ENCODE measurements at regions not wholly inside any gene's neighbourhood (a gene's known extent, or its start where the extent isn't known, plus 50 kb on each side); places are given as distances from the start of the nearest gene placed in this dataset.
"Not testable (repeated sequence)": the region's sequence is repeated elsewhere in the genome, so short reads cannot be mapped to it uniquely, and the experiment has no call there.

- H3K36me3 ChIP-seq (ENCODE audit: control insufficient read depth, insufficient read depth, low read length): no peaks in the 10 kb centered on the region
- H3K27ac ChIP-seq (ENCODE audit: low read depth, low read length): no peak overlapping the region
- no peaks in the 10 kb centered on the region for H3K27me3 ChIP-seq (ENCODE audit: control insufficient read depth, insufficient read depth, low read length)
- no peaks in the 10 kb centered on the region for H3K4me1 ChIP-seq (ENCODE audit: control insufficient read depth, insufficient read depth, low read length)
- H3K4me3 ChIP-seq (ENCODE audit: low read depth, low read length): no peak overlapping the region
- DNase-seq (ENCODE audit: low read depth in 4 of 6, low spot score in 6 of 6): no peak
- WGBS (ENCODE audit: insufficient coverage): 100% methylated on average over 2 of the region's 4 CpGs
- no peaks in the 10 kb centered on the region for H3K9me3 ChIP-seq (ENCODE audit: control insufficient read depth, insufficient read depth, low read length)
These were observed 312.5 kb downstream of the CETN3 start for GRCh38 chr5:90097082-90097477.

GRCh38 chr5:90096415-90097081, 313.0 kb downstream of the CETN3 start:
- DNase-seq (ENCODE audit: low read depth in 4 of 6, low spot score in 6 of 6): no peak
- no peak overlapping the region for H3K4me3 ChIP-seq (ENCODE audit: low read depth, low read length)
- H3K9me3 ChIP-seq (ENCODE audit: control insufficient read depth, insufficient read depth, low read length): no peaks in the 10 kb centered on the region
- WGBS (ENCODE audit: insufficient coverage): 96% methylated on average over 6 of the region's 6 CpGs
- H3K36me3 ChIP-seq (ENCODE audit: control insufficient read depth, insufficient read depth, low read length): no peaks in the 10 kb centered on the region
- H3K27ac ChIP-seq (ENCODE audit: low read depth, low read length): no peak overlapping the region
- H3K27me3 ChIP-seq (ENCODE audit: control insufficient read depth, insufficient read depth, low read length): no peaks in the 10 kb centered on the region
- no peaks in the 10 kb centered on the region for H3K4me1 ChIP-seq (ENCODE audit: control insufficient read depth, insufficient read depth, low read length)

GRCh38 chr5:90095292-90096060, 314.1 kb downstream of the CETN3 start:
- no peak for DNase-seq (ENCODE audit: low read depth in 4 of 6, low spot score in 6 of 6)
- Histone ChIP-seq H3K27ac (ENCODE audit: low read depth, low read length) (no peak overlapping the region), H3K9me3 (ENCODE audit: control insufficient read depth, insufficient read depth, low read length) (peaks cover under 1% of the 10 kb centered on the region), H3K4me1 (ENCODE audit: control insufficient read depth, insufficient read depth, low read length) (no peaks in the 10 kb centered on the region), H3K27me3 (ENCODE audit: control insufficient read depth, insufficient read depth, low read length) (no peaks in the 10 kb centered on the region), H3K36me3 (ENCODE audit: control insufficient read depth, insufficient read depth, low read length) (no peaks in the 10 kb centered on the region), H3K4me3 (ENCODE audit: low read depth, low read length) (no peak overlapping the region)
- 100% methylated on average over 1 of the region's 3 CpGs for WGBS (ENCODE audit: insufficient coverage)

- no peaks in the 10 kb centered on the region for H3K36me3 ChIP-seq (ENCODE audit: control insufficient read depth, insufficient read depth, low read length)
- H3K9me3 ChIP-seq (ENCODE audit: control insufficient read depth, insufficient read depth, low read length): peaks cover 2% of the 10 kb centered on the region
- no peak overlapping the region for H3K4me3 ChIP-seq (ENCODE audit: low read depth, low read length)
- no peaks in the 10 kb centered on the region for H3K4me1 ChIP-seq (ENCODE audit: control insufficient read depth, insufficient read depth, low read length)
- H3K27me3 ChIP-seq (ENCODE audit: control insufficient read depth, insufficient read depth, low read length): no peaks in the 10 kb centered on the region
- no CpG with 5 or more reads among the region's 3 CpGs for WGBS (ENCODE audit: insufficient coverage)
- H3K27ac ChIP-seq (ENCODE audit: low read depth, low read length): no peak overlapping the region
- DNase-seq (ENCODE audit: low read depth in 4 of 6, low spot score in 6 of 6): no peak
These were observed 315.6 kb downstream of the CETN3 start for GRCh38 chr5:90093751-90094485.

GRCh38 chr5:90092734-90093133, 316.8 kb downstream of the CETN3 start:
- Histone ChIP-seq H3K36me3 (ENCODE audit: control insufficient read depth, insufficient read depth, low read length) (no peaks in the 10 kb centered on the region), H3K9me3 (ENCODE audit: control insufficient read depth, insufficient read depth, low read length) (peaks cover 2% of the 10 kb centered on the region), H3K4me3 (ENCODE audit: low read depth, low read length) (no peak overlapping the region), H3K4me1 (ENCODE audit: control insufficient read depth, insufficient read depth, low read length) (no peaks in the 10 kb centered on the region), H3K27me3 (ENCODE audit: control insufficient read depth, insufficient read depth, low read length) (no peaks in the 10 kb centered on the region), H3K27ac (ENCODE audit: low read depth, low read length) (no peak overlapping the region)
- no CpG with 5 or more reads among the region's 3 CpGs for WGBS (ENCODE audit: insufficient coverage)
- DNase-seq (ENCODE audit: low read depth in 4 of 6, low spot score in 6 of 6): no peak

GRCh38 chr5:90084342-90084741, 325.2 kb downstream of the CETN3 start:
- no peak for DNase-seq (ENCODE audit: low read depth in 4 of 6, low spot score in 6 of 6)
- Histone ChIP-seq H3K4me1 (ENCODE audit: control insufficient read depth, insufficient read depth, low read length) (no peaks in the 10 kb centered on the region), H3K4me3 (ENCODE audit: low read depth, low read length) (no peak overlapping the region), H3K27me3 (ENCODE audit: control insufficient read depth, insufficient read depth, low read length) (no peaks in the 10 kb centered on the region), H3K36me3 (ENCODE audit: control insufficient read depth, insufficient read depth, low read length) (no peaks in the 10 kb centered on the region), H3K27ac (ENCODE audit: low read depth, low read length) (no peak overlapping the region), H3K9me3 (ENCODE audit: control insufficient read depth, insufficient read depth, low read length) (no peaks in the 10 kb centered on the region)
- WGBS (ENCODE audit: insufficient coverage): 91% methylated on average over 3 of the region's 3 CpGs

- not testable (repeated sequence) for H3K9me3 ChIP-seq (ENCODE audit: control insufficient read depth, insufficient read depth, low read length); H3K27me3 ChIP-seq (ENCODE audit: control insufficient read depth, insufficient read depth, low read length); H3K27ac ChIP-seq (ENCODE audit: low read depth, low read length); DNase-seq (ENCODE audit: low read depth in 4 of 6, low spot score in 6 of 6); H3K4me1 ChIP-seq (ENCODE audit: control insufficient read depth, insufficient read depth, low read length); H3K4me3 ChIP-seq (ENCODE audit: low read depth, low read length); H3K36me3 ChIP-seq (ENCODE audit: control insufficient read depth, insufficient read depth, low read length)
- WGBS (ENCODE audit: insufficient coverage): 93% methylated on average over 10 of the region's 22 CpGs
These were observed 336.5 kb downstream of the CETN3 start for GRCh38 chr5:90073026-90073570.

GRCh38 chr5:90071656-90072055, 337.9 kb downstream of the CETN3 start:
- no CpG with 5 or more reads among the region's 2 CpGs for WGBS (ENCODE audit: insufficient coverage)
- peaks cover 3% of the 10 kb centered on the region for H3K9me3 ChIP-seq (ENCODE audit: control insufficient read depth, insufficient read depth, low read length)

GRCh38 chr5:90071066-90071465, 338.5 kb downstream of the CETN3 start:
- no peak overlapping the region for H3K27ac ChIP-seq (ENCODE audit: low read depth, low read length)
- H3K27me3 ChIP-seq (ENCODE audit: control insufficient read depth, insufficient read depth, low read length): no peaks in the 10 kb centered on the region
- H3K36me3 ChIP-seq (ENCODE audit: control insufficient read depth, insufficient read depth, low read length): no peaks in the 10 kb centered on the region
- no CpG with 5 or more reads among the region's 1 CpG for WGBS (ENCODE audit: insufficient coverage)
- no peaks in the 10 kb centered on the region for H3K4me1 ChIP-seq (ENCODE audit: control insufficient read depth, insufficient read depth, low read length)
- no peak for DNase-seq (ENCODE audit: low read depth in 4 of 6, low spot score in 6 of 6)
- no peak overlapping the region for H3K4me3 ChIP-seq (ENCODE audit: low read depth, low read length)
- H3K9me3 ChIP-seq (ENCODE audit: control insufficient read depth, insufficient read depth, low read length): peaks cover 3% of the 10 kb centered on the region

More at GRCh38 chr5:90071656-90072055, 337.9 kb downstream of the CETN3 start:
- DNase-seq (ENCODE audit: low read depth in 4 of 6, low spot score in 6 of 6): no peak
- no peaks in the 10 kb centered on the region for H3K4me1 ChIP-seq (ENCODE audit: control insufficient read depth, insufficient read depth, low read length)
- H3K36me3 ChIP-seq (ENCODE audit: control insufficient read depth, insufficient read depth, low read length): no peaks in the 10 kb centered on the region
- no peak overlapping the region for H3K27ac ChIP-seq (ENCODE audit: low read depth, low read length)
- H3K4me3 ChIP-seq (ENCODE audit: low read depth, low read length): no peak overlapping the region
- no peaks in the 10 kb centered on the region for H3K27me3 ChIP-seq (ENCODE audit: control insufficient read depth, insufficient read depth, low read length)
